NOMO-1 treated with DMSO at 0.1 percent for 48 hours (cell line): ENCODE measurements at regions not wholly inside any gene's neighbourhood (a gene's known extent, or its start where the extent isn't known, plus 50 kb on each side); places are given as distances from the start of the nearest gene placed in this dataset.

Experiments
- DNase-seq: peaks from one replicate; lab custom pipeline; 2025; ENCODE audit not compliant: unreplicated experiment; lab: John Stamatoyannopoulos, UW

GRCh38 chr2:12196495-12196894, 450.1 kb downstream of the LPIN1 start:
- no peak for DNase-seq

GRCh38 chr2:12197133-12197532, 450.7 kb downstream of the LPIN1 start:
- DNase-seq, result no peak

- no peak for DNase-seq
Observed at GRCh38 chr2:12199491-12200211, 453.2 kb downstream of the LPIN1 start.

- DNase-seq, result peak; percentile 86
Observed at GRCh38 chr2:12201369-12201768, 454.9 kb downstream of the LPIN1 start.

- DNase-seq, result no peak
Observed at GRCh38 chr2:12202313-12203075, 456.1 kb downstream of the LPIN1 start.

GRCh38 chr2:12203528-12203927, 457.1 kb downstream of the LPIN1 start:
- DNase-seq, result no peak

GRCh38 chr2:12205086-12205485, 458.7 kb downstream of the LPIN1 start:
- DNase-seq, result no peak

- no peak for DNase-seq
Observed at GRCh38 chr2:12207491-12207890, 461.1 kb downstream of the LPIN1 start.

GRCh38 chr2:12210016-12210933, 463.8 kb downstream of the LPIN1 start:
- DNase-seq, result no peak

- DNase-seq, result no peak
Observed at GRCh38 chr2:12211326-12212175, 465.1 kb downstream of the LPIN1 start.

- DNase-seq, result no peak
Observed at GRCh38 chr2:12212841-12213597, 466.6 kb downstream of the LPIN1 start.

- no peak for DNase-seq
Observed at GRCh38 chr2:12217175-12217574, 470.7 kb downstream of the LPIN1 start.

- no peak for DNase-seq
Observed at GRCh38 chr2:12219761-12220160, 473.3 kb downstream of the LPIN1 start.

GRCh38 chr2:12221584-12221983, 475.2 kb downstream of the LPIN1 start:
- DNase-seq, result no peak

GRCh38 chr2:12222554-12222953, 476.1 kb downstream of the LPIN1 start:
- DNase-seq, result no peak

- DNase-seq, result no peak
Observed at GRCh38 chr2:12223732-12224131, 477.3 kb downstream of the LPIN1 start.

GRCh38 chr2:12226653-12227052, 480.2 kb downstream of the LPIN1 start:
- DNase-seq, result no peak

- no peak for DNase-seq
Observed at GRCh38 chr2:12227941-12228608, 481.6 kb downstream of the LPIN1 start.

- DNase-seq, result no peak
Observed at GRCh38 chr2:12231288-12231687, 484.9 kb downstream of the LPIN1 start.
